ENCODE measurements at regions not wholly inside any gene's neighbourhood (a gene's known extent, or its start where the extent isn't known, plus 50 kb on each side); places are given as distances from the start of the nearest gene placed in this dataset.

DNA sequence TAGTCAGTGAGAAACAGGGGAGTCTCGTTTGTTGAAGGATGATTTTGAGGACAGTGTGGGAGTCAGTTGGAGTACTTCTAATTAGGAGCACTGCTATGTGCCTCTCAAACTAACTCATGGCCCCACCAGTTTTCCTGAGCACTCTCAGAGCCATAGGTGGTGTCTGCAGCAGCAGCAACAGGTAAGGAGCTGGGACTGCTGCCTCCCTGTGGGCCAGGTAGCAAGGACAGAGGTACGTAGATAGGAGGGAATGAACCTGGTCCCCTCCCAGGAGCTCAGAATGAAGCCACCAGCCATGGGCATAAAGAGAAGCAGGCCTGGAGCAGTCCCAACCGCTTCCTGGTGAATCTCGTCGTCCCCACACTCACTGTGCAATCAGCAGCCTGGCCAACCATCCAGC, 183.4 kb downstream of the BUD13 start:
- H3K4me3 ChIP-seq (ENCODE audit: low read length), result no peak overlapping the region
- Mint-ChIP-seq H3K36me3 (no peaks in the 10 kb centered on the region), H3K9me3 (no peaks in the 10 kb centered on the region), H3K4me1 (no peaks in the 10 kb centered on the region), H3K27ac (no peak overlapping the region), H3K4me3 (no peak overlapping the region), H3K27me3 (ENCODE audit: low read depth in 2 of 2) (peaks cover 4 to 14% of the 10 kb centered on the region in 2 donors)
- ATAC-seq (no peak), DNase-seq (no peak)
- WGBS (ENCODE audit: insufficient coverage), result 89% methylated on average over 5 of the region's 5 CpGs
- H3K27ac ChIP-seq (ENCODE audit: low read length), result no peak overlapping the region
- H3K4me1 ChIP-seq (ENCODE audit: control insufficient read depth, insufficient read depth, low read length), result no peaks in the 10 kb centered on the region
- no peaks in the 10 kb centered on the region for H3K9me3 ChIP-seq (ENCODE audit: control insufficient read depth, insufficient read depth, low read length)
- TF ChIP-seq, protein P1, sequence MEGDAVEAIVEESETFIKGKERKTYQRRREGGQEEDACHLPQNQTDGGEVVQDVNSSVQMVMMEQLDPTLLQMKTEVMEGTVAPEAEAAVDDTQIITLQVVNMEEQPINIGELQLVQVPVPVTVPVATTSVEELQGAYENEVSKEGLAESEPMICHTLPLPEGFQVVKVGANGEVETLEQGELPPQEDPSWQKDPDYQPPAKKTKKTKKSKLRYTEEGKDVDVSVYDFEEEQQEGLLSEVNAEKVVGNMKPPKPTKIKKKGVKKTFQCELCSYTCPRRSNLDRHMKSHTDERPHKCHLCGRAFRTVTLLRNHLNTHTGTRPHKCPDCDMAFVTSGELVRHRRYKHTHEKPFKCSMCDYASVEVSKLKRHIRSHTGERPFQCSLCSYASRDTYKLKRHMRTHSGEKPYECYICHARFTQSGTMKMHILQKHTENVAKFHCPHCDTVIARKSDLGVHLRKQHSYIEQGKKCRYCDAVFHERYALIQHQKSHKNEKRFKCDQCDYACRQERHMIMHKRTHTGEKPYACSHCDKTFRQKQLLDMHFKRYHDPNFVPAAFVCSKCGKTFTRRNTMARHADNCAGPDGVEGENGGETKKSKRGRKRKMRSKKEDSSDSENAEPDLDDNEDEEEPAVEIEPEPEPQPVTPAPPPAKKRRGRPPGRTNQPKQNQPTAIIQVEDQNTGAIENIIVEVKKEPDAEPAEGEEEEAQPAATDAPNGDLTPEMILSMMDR (IDR thresholded peaks at IDR 0.05), result no peak
- no peaks in the 10 kb centered on the region for H3K27me3 ChIP-seq (ENCODE audit: control insufficient read depth, insufficient read depth, low read length)
- intact Hi-C loops (cut with micrococcal nuclease), result no loop called here
- H3K36me3 ChIP-seq (ENCODE audit: control insufficient read depth, insufficient read depth, low read length), result no peaks in the 10 kb centered on the region

DNA sequence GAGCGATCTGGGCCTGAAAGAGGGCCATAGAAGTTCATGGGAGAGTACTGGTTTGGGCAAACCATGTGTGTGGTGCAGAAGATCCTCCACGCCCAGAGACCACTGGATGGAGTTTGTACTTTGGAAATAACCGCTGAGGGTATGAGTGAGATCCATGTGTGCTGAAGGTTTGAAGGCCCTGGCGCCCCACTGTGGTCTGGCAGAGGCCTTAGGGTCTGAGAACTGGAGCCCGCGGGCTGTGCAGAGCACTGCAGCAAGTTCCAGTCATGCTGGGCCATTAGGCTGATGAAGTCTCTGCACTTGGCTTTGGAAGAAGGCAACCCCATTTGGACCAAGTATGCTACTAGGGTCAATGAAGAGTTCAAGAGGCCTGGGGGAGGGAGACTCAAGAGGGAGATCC, 186.4 kb downstream of the BUD13 start:
- Histone ChIP-seq H3K4me3 (ENCODE audit: low read length) (no peak overlapping the region), H3K4me1 (ENCODE audit: control insufficient read depth, insufficient read depth, low read length) (no peaks in the 10 kb centered on the region), H3K27me3 (ENCODE audit: control insufficient read depth, insufficient read depth, low read length) (peaks cover under 1% of the 10 kb centered on the region), H3K9me3 (ENCODE audit: control insufficient read depth, insufficient read depth, low read length) (no peaks in the 10 kb centered on the region), H3K27ac (ENCODE audit: low read length) (no peak overlapping the region), H3K36me3 (ENCODE audit: control insufficient read depth, insufficient read depth, low read length) (no peaks in the 10 kb centered on the region)
- Mint-ChIP-seq H3K27ac (no peak overlapping the region), H3K9me3 (no peaks in the 10 kb centered on the region), H3K4me3 (no peak overlapping the region), H3K27me3 (ENCODE audit: low read depth in 2 of 2) (peaks cover 28 to 32% of the 10 kb centered on the region in 2 donors), H3K4me1 (no peaks in the 10 kb centered on the region), H3K36me3 (no peaks in the 10 kb centered on the region)
- intact Hi-C loops (cut with micrococcal nuclease), result no loop called here
- no peak for ATAC-seq
- TF ChIP-seq, protein P1 (IDR thresholded peaks at IDR 0.05), result no peak
- DNase-seq, result no peak
- 80% methylated on average over 6 of the region's 6 CpGs for WGBS (ENCODE audit: insufficient coverage)

DNA sequence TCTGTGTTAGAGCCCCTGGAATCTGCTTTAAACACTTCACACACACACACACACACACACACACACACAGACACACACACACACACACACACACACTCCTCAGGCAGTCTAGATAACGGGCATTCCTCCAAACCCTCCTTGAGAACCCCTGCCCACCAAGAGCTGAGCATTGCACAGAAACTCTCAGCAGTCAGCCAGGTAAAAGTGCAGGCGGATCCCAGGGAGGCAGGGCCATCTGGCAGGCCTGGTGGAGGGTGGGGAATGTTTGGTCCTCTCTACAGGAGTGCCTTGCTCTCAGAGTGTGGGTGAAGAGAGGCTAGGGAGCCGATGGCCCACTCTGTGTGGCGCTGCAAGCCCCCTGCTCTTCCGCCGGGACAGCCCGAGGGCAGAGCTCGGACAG, 190.2 kb downstream of the BUD13 start:
- peaks cover 15% of the 10 kb centered on the region for H3K27me3 ChIP-seq (ENCODE audit: control insufficient read depth, insufficient read depth, low read length)
- H3K4me1 ChIP-seq (ENCODE audit: control insufficient read depth, insufficient read depth, low read length), result no peaks in the 10 kb centered on the region
- Mint-ChIP-seq H3K27me3 (ENCODE audit: low read depth in 2 of 2) (peaks cover 43 to 55% of the 10 kb centered on the region in 2 donors), H3K4me3 (no peak overlapping the region), H3K9me3 (no peaks in the 10 kb centered on the region), H3K27ac (no peak overlapping the region), H3K36me3 (no peaks in the 10 kb centered on the region), H3K4me1 (no peaks in the 10 kb centered on the region)
- ATAC-seq, result no peak
- H3K4me3 ChIP-seq (ENCODE audit: low read length), result no peak overlapping the region
- no peak overlapping the region for H3K27ac ChIP-seq (ENCODE audit: low read length)
- TF ChIP-seq, protein P1 (IDR thresholded peaks at IDR 0.05), result no peak
- 87% methylated on average over 7 of the region's 8 CpGs for WGBS (ENCODE audit: insufficient coverage)
- H3K36me3 ChIP-seq (ENCODE audit: control insufficient read depth, insufficient read depth, low read length), result no peaks in the 10 kb centered on the region
- no peaks in the 10 kb centered on the region for H3K9me3 ChIP-seq (ENCODE audit: control insufficient read depth, insufficient read depth, low read length)
- intact Hi-C loops (cut with micrococcal nuclease), result no loop called here
- no peak for DNase-seq

- no peak for DNase-seq
- H3K36me3 Mint-ChIP-seq, result no peaks in the 10 kb centered on the region
- H3K4me1 Mint-ChIP-seq, result no peaks in the 10 kb centered on the region
- no peaks in the 10 kb centered on the region for H3K9me3 Mint-ChIP-seq
- Histone ChIP-seq H3K27ac (ENCODE audit: low read length) (no peak overlapping the region), H3K36me3 (ENCODE audit: control insufficient read depth, insufficient read depth, low read length) (no peaks in the 10 kb centered on the region), H3K4me3 (ENCODE audit: low read length) (no peak overlapping the region), H3K4me1 (ENCODE audit: control insufficient read depth, insufficient read depth, low read length) (no peaks in the 10 kb centered on the region), H3K9me3 (ENCODE audit: control insufficient read depth, insufficient read depth, low read length) (no peaks in the 10 kb centered on the region), H3K27me3 (ENCODE audit: control insufficient read depth, insufficient read depth, low read length) (peaks cover 15% of the 10 kb centered on the region)
- TF ChIP-seq, protein P1 (IDR thresholded peaks at IDR 0.05), result no peak
- intact Hi-C loops (cut with micrococcal nuclease), result no loop called here
- H3K27me3 Mint-ChIP-seq (ENCODE audit: low read depth in 2 of 2), result peaks cover 50 to 63% of the 10 kb centered on the region in 2 donors
- no peak overlapping the region for H3K27ac Mint-ChIP-seq
- H3K4me3 Mint-ChIP-seq, result no peak overlapping the region
- no peak for ATAC-seq
- WGBS (ENCODE audit: insufficient coverage), result 23% methylated on average over 13 of the region's 13 CpGs
Observed at GRCh38 chr11:116581349-116581748, 191.4 kb downstream of the BUD13 start.
